ENCODE measurements at regions not wholly inside any gene's neighbourhood (a gene's known extent, or its start where the extent isn't known, plus 50 kb on each side); places are given as distances from the start of the nearest gene placed in this dataset.

DNA sequence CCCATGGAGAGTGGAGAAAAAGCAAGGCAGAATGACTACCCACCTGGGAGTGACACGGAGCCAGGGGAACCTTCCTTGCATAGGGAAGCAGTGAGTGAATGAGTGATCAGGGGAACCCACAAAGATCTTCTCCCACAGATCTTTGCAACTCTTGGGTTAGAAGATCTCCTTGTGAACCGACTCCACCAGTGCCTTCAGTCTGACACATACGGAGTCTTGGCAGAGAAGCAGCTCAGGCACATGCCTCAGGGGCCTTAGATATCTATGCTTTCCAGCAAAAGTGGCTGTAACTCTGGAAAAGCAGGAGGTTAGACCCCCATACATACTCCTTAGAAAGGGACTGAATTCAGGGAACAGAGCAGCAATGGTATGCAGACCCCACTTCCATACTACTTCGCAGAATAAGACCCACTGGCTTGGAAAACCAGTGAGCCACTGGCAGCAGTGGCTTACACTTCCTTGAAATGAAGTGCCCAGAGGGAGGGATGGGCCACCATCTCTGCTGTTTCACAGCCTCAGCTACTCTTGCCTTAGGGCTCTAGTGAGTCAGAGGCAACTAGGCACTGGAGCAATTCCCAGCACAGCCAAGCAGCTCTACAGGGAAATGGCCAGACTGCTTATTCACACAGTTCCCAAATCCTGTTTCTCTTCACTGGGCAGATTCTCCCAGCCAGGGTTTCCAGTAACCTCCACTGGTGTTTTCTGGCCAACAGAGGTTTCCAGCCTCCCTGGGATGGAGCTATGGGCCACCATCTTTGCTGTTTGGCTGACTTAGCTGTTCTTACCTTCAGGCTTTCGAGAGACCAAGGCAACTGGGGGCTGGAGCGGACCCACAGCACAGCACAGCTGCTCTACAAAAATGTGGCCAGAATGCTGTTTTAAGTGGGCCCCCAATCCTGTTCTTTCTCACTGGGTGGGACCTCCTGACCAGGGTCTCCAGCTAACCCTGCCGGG is 82.8 kb upstream of the TCEAL2 start:
- Mint-ChIP-seq H3K4me1 (ENCODE audit: low read depth) (no peaks in the 10 kb centered on the region), H3K4me3 (ENCODE audit: unreplicated experiment) (no peak overlapping the region), H3K9me3 (ENCODE audit: low read depth) (peaks cover 44% of the 10 kb centered on the region), H3K36me3 (ENCODE audit: low read depth) (no peaks in the 10 kb centered on the region), H3K27ac (ENCODE audit: unreplicated experiment) (no peak overlapping the region), H3K27me3 (ENCODE audit: low read depth) (no peaks in the 10 kb centered on the region)
- peak; percentile 41 for DNase-seq (ENCODE audit: low spot score)
- TF ChIP-seq, protein P1, sequence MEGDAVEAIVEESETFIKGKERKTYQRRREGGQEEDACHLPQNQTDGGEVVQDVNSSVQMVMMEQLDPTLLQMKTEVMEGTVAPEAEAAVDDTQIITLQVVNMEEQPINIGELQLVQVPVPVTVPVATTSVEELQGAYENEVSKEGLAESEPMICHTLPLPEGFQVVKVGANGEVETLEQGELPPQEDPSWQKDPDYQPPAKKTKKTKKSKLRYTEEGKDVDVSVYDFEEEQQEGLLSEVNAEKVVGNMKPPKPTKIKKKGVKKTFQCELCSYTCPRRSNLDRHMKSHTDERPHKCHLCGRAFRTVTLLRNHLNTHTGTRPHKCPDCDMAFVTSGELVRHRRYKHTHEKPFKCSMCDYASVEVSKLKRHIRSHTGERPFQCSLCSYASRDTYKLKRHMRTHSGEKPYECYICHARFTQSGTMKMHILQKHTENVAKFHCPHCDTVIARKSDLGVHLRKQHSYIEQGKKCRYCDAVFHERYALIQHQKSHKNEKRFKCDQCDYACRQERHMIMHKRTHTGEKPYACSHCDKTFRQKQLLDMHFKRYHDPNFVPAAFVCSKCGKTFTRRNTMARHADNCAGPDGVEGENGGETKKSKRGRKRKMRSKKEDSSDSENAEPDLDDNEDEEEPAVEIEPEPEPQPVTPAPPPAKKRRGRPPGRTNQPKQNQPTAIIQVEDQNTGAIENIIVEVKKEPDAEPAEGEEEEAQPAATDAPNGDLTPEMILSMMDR (IDR thresholded peaks at IDR 0.05): no peak

GRCh38 chrX:102029026-102029425 is 96.5 kb upstream of the TCEAL2 start:
- no peaks in the 10 kb centered on the region for H3K4me1 Mint-ChIP-seq (ENCODE audit: low read depth)
- H3K27me3 Mint-ChIP-seq (ENCODE audit: low read depth): no peaks in the 10 kb centered on the region
- H3K9me3 Mint-ChIP-seq (ENCODE audit: low read depth): peaks cover 61% of the 10 kb centered on the region
- H3K27ac Mint-ChIP-seq (ENCODE audit: unreplicated experiment): no peak overlapping the region
- no peak overlapping the region for H3K4me3 Mint-ChIP-seq (ENCODE audit: unreplicated experiment)
- DNase-seq (ENCODE audit: low spot score): peak; percentile 57
- TF ChIP-seq, protein P1 (IDR thresholded peaks at IDR 0.05): no peak
- peaks cover 5% of the 10 kb centered on the region for H3K36me3 Mint-ChIP-seq (ENCODE audit: low read depth)

DNA sequence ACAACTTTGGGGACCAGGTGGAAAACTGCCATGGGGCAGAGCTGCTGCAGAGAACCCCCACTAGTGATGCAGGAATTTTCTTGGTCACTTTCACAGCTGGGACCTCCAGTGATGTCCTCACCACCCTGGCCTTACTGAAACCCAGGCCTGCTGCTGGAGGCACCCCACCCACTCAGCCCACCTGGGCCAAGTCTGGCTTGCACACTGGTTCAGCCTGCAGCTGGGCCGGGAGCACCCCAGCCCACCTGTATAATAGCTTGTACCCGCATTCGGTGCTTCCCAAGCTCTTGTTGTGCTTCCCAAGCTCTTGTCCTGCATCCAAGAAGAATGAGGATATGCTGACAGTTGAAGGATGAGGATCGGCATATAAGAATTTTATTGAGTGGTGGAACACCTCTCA is 86.4 kb upstream of the ZMAT1 start:
- peak; percentile 62 for DNase-seq (ENCODE audit: low spot score)
- no peak overlapping the region for H3K27ac Mint-ChIP-seq (ENCODE audit: unreplicated experiment)
- no peaks in the 10 kb centered on the region for H3K4me1 Mint-ChIP-seq (ENCODE audit: low read depth)
- H3K4me3 Mint-ChIP-seq (ENCODE audit: unreplicated experiment): no peak overlapping the region
- H3K9me3 Mint-ChIP-seq (ENCODE audit: low read depth): peaks cover 40% of the 10 kb centered on the region
- no peaks in the 10 kb centered on the region for H3K27me3 Mint-ChIP-seq (ENCODE audit: low read depth)
- TF ChIP-seq, protein P1 (IDR thresholded peaks at IDR 0.05): no peak
- H3K36me3 Mint-ChIP-seq (ENCODE audit: low read depth): no peaks in the 10 kb centered on the region

DNA sequence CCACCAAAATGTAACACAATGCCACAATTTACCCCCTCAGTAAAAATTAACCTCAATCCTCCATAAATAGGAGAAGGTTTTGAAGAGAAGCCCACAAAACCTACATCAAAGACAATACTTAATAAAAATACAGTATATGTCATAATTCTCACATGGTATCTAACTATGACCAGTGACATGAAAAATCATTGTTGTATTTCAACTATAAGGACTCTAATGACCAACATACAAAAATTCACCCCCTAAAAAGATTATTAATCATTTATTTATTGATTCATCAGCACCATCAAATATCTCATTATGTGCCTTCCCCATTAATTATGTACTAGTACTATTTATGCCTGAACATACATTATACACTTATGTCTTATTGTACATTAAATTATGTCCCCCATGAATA is 77.1 kb upstream of the ZMAT1 start:
- DNase-seq (ENCODE audit: low spot score): no peak
- no peaks in the 10 kb centered on the region for H3K4me1 Mint-ChIP-seq (ENCODE audit: low read depth)
- H3K36me3 Mint-ChIP-seq (ENCODE audit: low read depth): no peaks in the 10 kb centered on the region
- H3K9me3 Mint-ChIP-seq (ENCODE audit: low read depth): peaks cover 12% of the 10 kb centered on the region
- no peaks in the 10 kb centered on the region for H3K27me3 Mint-ChIP-seq (ENCODE audit: low read depth)
- H3K4me3 Mint-ChIP-seq (ENCODE audit: unreplicated experiment): no peak overlapping the region
- TF ChIP-seq, protein P1 (IDR thresholded peaks at IDR 0.05): no peak
- H3K27ac Mint-ChIP-seq (ENCODE audit: unreplicated experiment): no peak overlapping the region

DNA sequence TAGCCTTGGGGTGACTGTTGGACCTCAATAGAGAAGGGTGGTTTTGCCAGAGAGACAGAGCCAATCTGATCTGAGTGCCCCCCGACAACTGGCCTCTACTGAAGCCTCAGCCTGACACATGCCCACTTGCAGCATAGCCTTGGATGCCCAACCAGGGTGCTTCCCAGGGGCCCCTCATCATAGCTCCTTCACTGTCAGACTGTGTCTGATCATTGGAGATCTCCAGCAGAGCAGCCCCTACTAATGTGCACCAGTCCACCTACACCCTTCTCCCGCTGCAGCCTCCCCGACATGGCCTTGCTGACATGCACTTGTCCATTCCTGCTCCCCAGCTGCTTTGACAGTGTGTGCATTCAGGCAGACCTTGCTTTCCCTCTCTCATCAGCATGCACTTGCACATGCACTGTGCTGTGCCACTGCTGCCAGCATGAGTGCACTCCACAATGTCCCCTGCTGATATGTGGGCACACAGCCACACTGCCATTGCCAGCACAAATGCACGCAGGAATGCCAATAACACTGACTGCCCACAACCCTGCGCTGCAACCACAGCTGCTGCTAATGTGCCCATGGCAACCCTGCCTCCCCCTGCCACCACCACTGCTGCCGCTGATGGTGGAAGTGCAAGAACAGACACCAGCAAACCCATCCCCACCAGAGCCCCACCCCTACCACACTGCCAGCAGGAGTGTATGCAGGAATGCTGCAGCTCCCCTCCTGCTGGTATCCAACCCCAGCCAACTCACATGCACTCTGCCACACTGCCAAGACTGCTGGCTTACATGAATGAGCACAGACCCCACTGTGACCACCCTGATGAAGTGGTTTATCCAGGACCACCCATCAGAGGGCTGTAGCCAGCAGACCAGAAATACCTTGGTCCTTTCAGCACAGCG is 68.1 kb upstream of the ZMAT1 start:
- no peak overlapping the region for H3K4me3 Mint-ChIP-seq (ENCODE audit: unreplicated experiment)
- H3K4me1 Mint-ChIP-seq (ENCODE audit: low read depth): peaks cover 3% of the 10 kb centered on the region
- H3K36me3 Mint-ChIP-seq (ENCODE audit: low read depth): peaks cover 2% of the 10 kb centered on the region
- TF ChIP-seq, protein P1 (IDR thresholded peaks at IDR 0.05): no peak
- H3K27me3 Mint-ChIP-seq (ENCODE audit: low read depth): no peaks in the 10 kb centered on the region
- peaks cover 32% of the 10 kb centered on the region for H3K9me3 Mint-ChIP-seq (ENCODE audit: low read depth)
- no peak overlapping the region for H3K27ac Mint-ChIP-seq (ENCODE audit: unreplicated experiment)
- DNase-seq (ENCODE audit: low spot score): peak; percentile 61

All from chondrocyte (in vitro differentiated cells).